ENCODE measurements at regions not wholly inside any gene's neighbourhood (a gene's known extent, or its start where the extent isn't known, plus 50 kb on each side); places are given as distances from the start of the nearest gene placed in this dataset.

GRCh38 chr9:108142142-108142503 lies 652.6 kb upstream of the KLF4 start (continued):
- no peak for TF ChIP-seq CTCF (conservative IDR thresholded peaks at IDR 0.05; ENCODE audit: low read depth, low read length)
- TF ChIP-seq RAD21 (IDR thresholded peaks at IDR 0.05; ENCODE audit: low read length) = no peak

- ATAC-seq (ENCODE audit: low read depth) (no peak), DNase-seq (no peak)
- intact Hi-C loops (cut with micrococcal nuclease) = loop anchor here (5.0 kb wide), 1 partner anchor 427 kb away; no protein-coding TSS in a partner anchor
- Histone ChIP-seq H4K20me1 (ENCODE audit: insufficient read depth, low read length) (no peaks in the 10 kb centered on the region), H3K4me2 (ENCODE audit: low read depth, low read length) (no peak overlapping the region), H3K9me1 (ENCODE audit: insufficient read depth, low read length) (no peaks in the 10 kb centered on the region), H3K27ac (ENCODE audit: insufficient read depth, low read length) (no peak overlapping the region), H3K4ac (ENCODE audit: low read depth, low read length) (no peak overlapping the region), H2BK120ac (ENCODE audit: low read depth, low read length) (no peak overlapping the region), H3K56ac (ENCODE audit: extremely low read depth, insufficient read depth, low read length) (no peak overlapping the region), H2BK5ac (ENCODE audit: low read depth, low read length, poor library complexity, severe bottlenecking) (no peak overlapping the region), H2BK15ac (ENCODE audit: low read depth, low read length) (no peak overlapping the region), H4K5ac (ENCODE audit: low read depth, low read length) (no peak overlapping the region), H2AFZ (replicated peaks; ENCODE audit: low read length, poor library complexity) (no peak overlapping the region), H3K18ac (ENCODE audit: low read depth, low read length) (no peak overlapping the region), H4K8ac (ENCODE audit: low read depth in 2 of 2, low read length in 2 of 2) (no peak overlapping the region), H3K4me1 (ENCODE audit: control insufficient read depth, insufficient read depth, low read length) (peaks cover 7% of the 10 kb centered on the region; the same call in 1 of the 2 replicates), H3K9ac (ENCODE audit: low read depth, low read length) (no peak overlapping the region), H3K79me1 (ENCODE audit: low read depth in 1 of 2, low read length in 2 of 2) (no peaks in the 10 kb centered on the region), H3K9me3 (ENCODE audit: control insufficient read depth, insufficient read depth, low read length) (no peaks in the 10 kb centered on the region), H3K14ac (replicated peaks; ENCODE audit: low read depth, low read length) (no peak overlapping the region), H2BK20ac (ENCODE audit: low read depth, low read length) (no peak overlapping the region), H3K4me3 (ENCODE audit: insufficient read depth, low read depth, low read length) (no peak overlapping the region), H2AK5ac (ENCODE audit: low read depth, low read length) (no peak overlapping the region), H3K27me3 (ENCODE audit: control insufficient read depth, insufficient read depth, low read length) (no peaks in the 10 kb centered on the region), H2AK9ac (replicated peaks; ENCODE audit: low read depth, low read length, poor library complexity) (no peak overlapping the region), H4K91ac (ENCODE audit: insufficient read depth, low read depth, low read length) (no peak overlapping the region), H3K23ac (ENCODE audit: low read depth, low read length) (no peak overlapping the region), H3K36me3 (ENCODE audit: control insufficient read depth, insufficient read depth, low read length) (no peaks in the 10 kb centered on the region)
- no peak for TF ChIP-seq CTCF (conservative IDR thresholded peaks at IDR 0.05; ENCODE audit: low read depth, low read length)
- TF ChIP-seq MXI1 (IDR thresholded peaks at IDR 0.05; ENCODE audit: borderline replicate concordance, low read depth, low read length) = no peak
- no peak for TF ChIP-seq RAD21 (IDR thresholded peaks at IDR 0.05; ENCODE audit: low read length)
- BruUV-seq (replicated peaks) = no TSS peak
- CTCF ChIA-PET = no interaction called here
- POLR2A ChIA-PET (ENCODE audit: unreplicated experiment) = no interaction called here
- dilution Hi-C loops (cut with HindIII; ENCODE audit: low sequenced_read_pairs, unreplicated experiment) = no loop called here
- no CpG with 5 or more reads among the region's 2 CpGs for WGBS, 2 experiments (ENCODE audit: extremely low coverage in 2 of 2, insufficient read length in 1 of 2)
- in situ Hi-C loops (cut with MboI; ENCODE audit: low sequenced_read_pairs) = no loop called here
Measured at GRCh38 chr9:108139900-108140299, 650.3 kb upstream of the KLF4 start.
